ENCODE measurements at regions not wholly inside any gene's neighbourhood (a gene's known extent, or its start where the extent isn't known, plus 50 kb on each side); places are given as distances from the start of the nearest gene placed in this dataset.

- Histone ChIP-seq H3K9me3 (replicated peaks in 1 of 2; ENCODE audit: control insufficient read depth in 1 of 2, insufficient read depth in 1 of 2, low read length in 2 of 2) (peaks cover 0 to under 1% of the 10 kb centered on the region in 2 donors), H3K4me2 (replicated peaks; ENCODE audit: extremely low read depth, low read length, poor library complexity, severe bottlenecking) (no peak overlapping the region), H3K27me3 (ENCODE audit: control insufficient read depth in 2 of 2, insufficient read depth in 2 of 2, low read length in 2 of 2) (no peaks in the 10 kb centered on the region), H4K20me1 (ENCODE audit: insufficient read depth, low read length) (no peaks in the 10 kb centered on the region), H3K36me3 (replicated peaks in 1 of 2; ENCODE audit: control insufficient read depth in 1 of 2, insufficient read depth in 2 of 2, low read length in 2 of 2) (no peaks in the 10 kb centered on the region), H3K4me1 (ENCODE audit: control insufficient read depth in 1 of 2, insufficient read depth in 2 of 2, low read length in 2 of 2) (no peaks in the 10 kb centered on the region), H2AFZ (ENCODE audit: insufficient read depth, low read depth, low read length, poor library complexity, severe bottlenecking) (no peak overlapping the region), H3K4me3 (replicated peaks in 1 of 3; ENCODE audit: low read depth in 2 of 3, low read length in 3 of 3) (no peak overlapping the region), H3K79me2 (ENCODE audit: insufficient read depth, low read length) (no peaks in the 10 kb centered on the region), H3K9ac (ENCODE audit: insufficient read depth, low read length, poor library complexity, severe bottlenecking) (no peak overlapping the region), H3K27ac (ENCODE audit: low read depth in 1 of 2, low read length in 2 of 2) (no peak overlapping the region)
- Mint-ChIP-seq H3K27me3 (ENCODE audit: low read depth in 3 of 3) (peaks cover 1 to 6% (median 2%) of the 10 kb centered on the region in 3 donors), H3K27ac (no peak overlapping the region), H3K9me3 (peaks cover 0 to 7% (median 3%) of the 10 kb centered on the region in 7 donors), H3K4me3 (no peak overlapping the region), H3K36me3 (no peaks in the 10 kb centered on the region), H3K4me1 (no peaks in the 10 kb centered on the region)
- WGBS (ENCODE audit: insufficient coverage): no CpG with 5 or more reads among the region's 6 CpGs
- intact Hi-C loops (cut with micrococcal nuclease): no loop called here
- TF ChIP-seq CTCF (IDR thresholded peaks at IDR 0.05): no peak
- DNase-seq: no peak
Observed at GRCh38 chr10:36725581-36726520, 399.5 kb upstream of the ANKRD30A start.

- 95% methylated on average over 9 of the region's 9 CpGs for WGBS (ENCODE audit: insufficient coverage)
- Histone ChIP-seq H3K79me2 (ENCODE audit: insufficient read depth, low read length) (no peaks in the 10 kb centered on the region), H2AFZ (ENCODE audit: insufficient read depth, low read depth, low read length, poor library complexity, severe bottlenecking) (no peak overlapping the region), H3K4me3 (replicated peaks in 1 of 3; ENCODE audit: low read depth in 2 of 3, low read length in 3 of 3) (no peak overlapping the region), H4K20me1 (ENCODE audit: insufficient read depth, low read length) (no peaks in the 10 kb centered on the region), H3K9me3 (replicated peaks in 1 of 2; ENCODE audit: control insufficient read depth in 1 of 2, insufficient read depth in 1 of 2, low read length in 2 of 2) (no peaks in the 10 kb centered on the region), H3K36me3 (replicated peaks in 1 of 2; ENCODE audit: control insufficient read depth in 1 of 2, insufficient read depth in 2 of 2, low read length in 2 of 2) (no peaks in the 10 kb centered on the region), H3K4me2 (replicated peaks; ENCODE audit: extremely low read depth, low read length, poor library complexity, severe bottlenecking) (no peak overlapping the region), H3K27ac (ENCODE audit: low read depth in 1 of 2, low read length in 2 of 2) (no peak overlapping the region), H3K27me3 (ENCODE audit: control insufficient read depth in 2 of 2, insufficient read depth in 2 of 2, low read length in 2 of 2) (no peaks in the 10 kb centered on the region), H3K9ac (ENCODE audit: insufficient read depth, low read length, poor library complexity, severe bottlenecking) (no peak overlapping the region), H3K4me1 (ENCODE audit: control insufficient read depth in 1 of 2, insufficient read depth in 2 of 2, low read length in 2 of 2) (no peaks in the 10 kb centered on the region)
- no peak for DNase-seq
- TF ChIP-seq CTCF (IDR thresholded peaks at IDR 0.05): no peak
- H3K4me3 Mint-ChIP-seq: no peak overlapping the region
- H3K9me3 Mint-ChIP-seq: peaks cover 0 to 6% (median 0%) of the 10 kb centered on the region in 7 donors
- intact Hi-C loops (cut with micrococcal nuclease): no loop called here
- H3K4me1 Mint-ChIP-seq: no peaks in the 10 kb centered on the region
- H3K27ac Mint-ChIP-seq: no peak overlapping the region
- H3K27me3 Mint-ChIP-seq (ENCODE audit: low read depth in 3 of 3): peaks cover 0 to 2% (median 0%) of the 10 kb centered on the region in 3 donors
- H3K36me3 Mint-ChIP-seq: no peaks in the 10 kb centered on the region
Observed at GRCh38 chr10:36722777-36723176, 402.6 kb upstream of the ANKRD30A start.
